ENCODE measurements at regions not wholly inside any gene's neighbourhood (a gene's known extent, or its start where the extent isn't known, plus 50 kb on each side); places are given as distances from the start of the nearest gene placed in this dataset.

GRCh38 chr13:22211876-22212275 is 541.0 kb downstream of the FGF9 start:
- TF ChIP-seq CTCF (IDR thresholded peaks at IDR 0.05) (no peak), ZFX (IDR thresholded peaks at IDR 0.05; ENCODE audit: borderline replicate concordance) (no peak)

All from 22Rv1 (cell line).